Mucosa of stomach (tissue), 1 donor: ENCODE measurements at regions not wholly inside any gene's neighbourhood (a gene's known extent, or its start where the extent isn't known, plus 50 kb on each side); places are given as distances from the start of the nearest gene placed in this dataset.

Experiments used
- H3K27me3 ChIP-seq: one replicate; pipeline ENCODE4 v1.7.0; 2013; ENCODE audit warnings: mild to moderate bottlenecking, low read length; ENCODE audit not compliant: control insufficient read depth, insufficient read depth
- H3K36me3 ChIP-seq: one replicate; pipeline ENCODE4 v1.7.0; 2013; ENCODE audit warnings: low read length; ENCODE audit not compliant: control insufficient read depth, insufficient read depth
- H3K4me1 ChIP-seq: one replicate; pipeline ENCODE4 v1.7.0; 2013; ENCODE audit warnings: mild to moderate bottlenecking, low read length; ENCODE audit not compliant: control insufficient read depth, insufficient read depth
- H3K4me3 ChIP-seq: one replicate; pipeline ENCODE4 v1.7.0; 2013; ENCODE audit warnings: low read length
- H3K9ac ChIP-seq: one replicate; pipeline ENCODE4 v1.7.0; 2013; ENCODE audit warnings: mild to moderate bottlenecking, low read length, moderate library complexity
- H3K9me3 ChIP-seq: one replicate; pipeline ENCODE4 v1.7.0; 2013; ENCODE audit warnings: mild to moderate bottlenecking, low read length, moderate library complexity; ENCODE audit not compliant: control insufficient read depth
- donor health status: Pancreatic carcinoma.

DNA sequence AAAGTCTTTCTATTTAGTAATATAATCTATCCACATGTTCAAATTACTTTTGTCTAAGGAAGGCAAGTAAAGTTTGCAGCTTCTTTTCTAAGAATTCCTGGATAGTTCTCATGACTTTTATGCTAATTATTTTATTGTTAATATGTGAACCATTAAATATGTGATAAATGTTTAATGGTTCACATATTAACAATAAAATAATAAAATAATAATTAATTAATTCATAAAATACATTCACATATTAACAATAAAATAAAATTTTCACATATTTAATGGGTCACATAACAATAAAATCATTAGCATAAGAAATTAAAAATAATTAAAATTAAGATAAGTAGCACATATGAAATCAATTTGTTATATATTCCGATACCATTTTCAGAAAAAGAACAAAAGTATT is 1352.4 kb downstream of the ARAP2 start:
- H3K4me3 ChIP-seq, result no peak overlapping the region
- H3K9ac ChIP-seq, result no peak overlapping the region
- H3K27me3 ChIP-seq, result no peaks in the 10 kb centered on the region
- H3K9me3 ChIP-seq, result no peaks in the 10 kb centered on the region
- no peaks in the 10 kb centered on the region for H3K4me1 ChIP-seq
- H3K36me3 ChIP-seq, result no peaks in the 10 kb centered on the region

DNA sequence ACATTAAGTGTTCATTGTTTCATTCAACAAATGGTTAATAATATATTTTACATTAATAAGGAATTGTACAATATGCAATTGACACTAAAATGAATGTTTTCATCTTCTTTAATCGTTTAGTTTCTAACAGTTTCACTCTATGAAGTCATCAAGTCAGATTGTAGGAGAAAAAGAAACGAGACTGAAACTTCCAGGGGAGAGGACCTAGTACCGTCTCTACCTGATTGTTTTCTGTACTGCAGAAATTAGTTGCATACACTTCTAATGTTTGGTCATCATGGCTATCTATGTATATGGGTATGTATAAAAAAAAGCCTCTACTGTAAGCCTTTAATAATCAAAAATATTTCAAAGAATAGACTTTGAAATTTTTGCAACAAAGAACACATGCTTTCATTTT is 1350.9 kb downstream of the ARAP2 start:
- Histone ChIP-seq H3K36me3 (no peaks in the 10 kb centered on the region), H3K9ac (no peak overlapping the region), H3K27me3 (no peaks in the 10 kb centered on the region), H3K4me1 (no peaks in the 10 kb centered on the region), H3K4me3 (no peak overlapping the region), H3K9me3 (no peaks in the 10 kb centered on the region)

DNA sequence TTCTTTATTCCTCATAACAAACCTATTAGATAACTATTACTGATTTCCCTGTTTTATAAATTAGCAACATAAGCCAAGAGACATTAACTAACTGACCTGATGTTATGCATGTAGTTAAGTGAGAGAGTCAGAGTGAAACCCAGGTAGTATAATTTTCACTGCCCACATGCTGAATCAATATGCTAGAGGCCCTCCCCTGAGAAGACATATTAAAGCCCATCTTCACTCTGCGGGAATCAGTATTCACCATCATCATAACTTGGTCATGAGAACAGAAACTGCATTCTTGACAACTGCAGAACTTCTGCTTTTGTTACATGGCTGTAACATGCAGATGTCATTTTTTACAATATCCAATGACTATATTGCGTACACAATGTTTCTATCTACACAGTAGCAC is 1324.3 kb downstream of the ARAP2 start:
- H3K9ac ChIP-seq, result no peak overlapping the region
- no peaks in the 10 kb centered on the region for H3K27me3 ChIP-seq
- no peaks in the 10 kb centered on the region for H3K9me3 ChIP-seq
- H3K36me3 ChIP-seq, result no peaks in the 10 kb centered on the region
- no peak overlapping the region for H3K4me3 ChIP-seq
- H3K4me1 ChIP-seq, result no peaks in the 10 kb centered on the region

DNA sequence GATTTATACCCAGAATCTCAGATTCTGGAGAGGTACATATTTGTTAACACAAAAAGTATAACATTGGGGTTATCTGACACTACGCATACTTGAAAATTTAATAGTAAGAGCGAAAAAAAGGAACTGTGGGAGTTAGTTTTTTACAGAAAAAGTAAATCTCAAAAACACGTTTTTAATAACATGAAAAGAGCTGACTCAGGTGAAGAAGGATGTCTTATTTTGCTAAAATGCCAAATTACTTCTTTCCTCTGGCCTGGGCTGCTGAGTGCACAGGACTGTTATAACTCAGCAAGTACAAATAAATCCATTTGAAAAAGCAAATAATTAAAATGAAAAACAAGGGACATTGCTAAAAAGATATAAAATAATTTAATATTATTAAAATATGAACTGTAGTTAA is 1322.9 kb downstream of the ARAP2 start:
- Histone ChIP-seq H3K36me3 (no peaks in the 10 kb centered on the region), H3K4me3 (no peak overlapping the region), H3K27me3 (no peaks in the 10 kb centered on the region), H3K9ac (no peak overlapping the region), H3K4me1 (no peaks in the 10 kb centered on the region), H3K9me3 (no peaks in the 10 kb centered on the region)

DNA sequence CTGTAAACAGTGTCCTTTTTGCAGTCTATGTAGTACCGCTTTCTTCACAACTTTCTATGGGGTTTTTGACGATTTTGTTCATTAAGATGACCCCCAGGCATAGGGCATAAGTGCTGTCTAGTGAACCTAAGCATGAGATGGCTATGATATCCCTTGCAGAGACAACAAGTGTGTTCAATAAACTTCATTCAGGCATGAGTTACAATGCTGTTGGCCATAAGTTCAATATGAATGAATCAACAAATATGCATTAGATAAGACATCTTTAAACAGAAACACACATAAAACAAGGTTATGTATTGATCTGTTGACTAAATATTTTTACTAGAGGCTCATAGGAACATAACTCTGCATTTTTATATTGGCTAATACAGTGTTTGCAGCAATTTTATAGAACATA is 1322.0 kb downstream of the ARAP2 start:
- H3K4me1 ChIP-seq, result no peaks in the 10 kb centered on the region
- no peak overlapping the region for H3K9ac ChIP-seq
- no peak overlapping the region for H3K4me3 ChIP-seq
- H3K9me3 ChIP-seq, result no peaks in the 10 kb centered on the region
- no peaks in the 10 kb centered on the region for H3K27me3 ChIP-seq
- H3K36me3 ChIP-seq, result no peaks in the 10 kb centered on the region

DNA sequence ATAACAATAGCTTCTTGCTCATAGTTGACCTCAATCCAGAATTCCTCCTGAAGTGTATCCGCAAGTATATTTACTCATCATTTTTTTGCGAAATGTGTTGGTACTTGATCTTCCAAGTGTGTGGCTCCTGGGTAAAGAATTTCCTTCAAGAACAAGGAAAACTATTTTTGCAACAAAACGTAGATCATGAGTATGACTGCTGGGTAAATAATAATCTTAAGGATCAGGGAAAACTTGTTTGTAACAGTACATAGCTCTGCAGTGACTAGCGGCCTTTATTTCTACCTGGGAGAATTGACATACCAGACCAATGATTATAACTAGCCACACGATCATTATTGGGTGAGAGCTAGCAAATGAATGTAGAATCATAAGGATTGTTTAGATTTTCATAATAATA is 1311.7 kb downstream of the ARAP2 start:
- H3K4me1 ChIP-seq, result no peaks in the 10 kb centered on the region
- no peaks in the 10 kb centered on the region for H3K36me3 ChIP-seq
- H3K9ac ChIP-seq, result no peak overlapping the region
- no peak overlapping the region for H3K4me3 ChIP-seq
- H3K9me3 ChIP-seq, result no peaks in the 10 kb centered on the region
- no peaks in the 10 kb centered on the region for H3K27me3 ChIP-seq

DNA sequence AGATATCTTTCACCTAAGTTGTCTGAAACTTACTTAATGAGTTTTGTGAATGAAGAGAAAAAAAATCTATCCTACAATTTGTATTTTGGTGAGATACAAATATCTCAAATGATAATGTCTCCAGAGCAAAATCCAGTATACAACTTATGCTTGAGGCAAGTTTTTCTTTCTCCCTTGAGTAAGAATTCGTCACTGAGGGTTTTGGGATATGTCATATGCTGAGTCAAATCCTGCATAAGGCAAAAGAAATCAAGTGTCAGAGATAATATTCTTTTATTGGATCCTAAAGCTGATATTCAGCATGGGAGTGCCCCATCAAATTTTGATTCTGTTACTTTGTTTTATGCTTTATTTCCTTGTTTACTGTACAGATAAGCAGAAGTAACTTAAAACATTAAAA is 1308.6 kb downstream of the ARAP2 start:
- Histone ChIP-seq H3K9ac (no peak overlapping the region), H3K4me1 (no peaks in the 10 kb centered on the region), H3K27me3 (no peaks in the 10 kb centered on the region), H3K36me3 (no peaks in the 10 kb centered on the region), H3K4me3 (no peak overlapping the region), H3K9me3 (no peaks in the 10 kb centered on the region)

DNA sequence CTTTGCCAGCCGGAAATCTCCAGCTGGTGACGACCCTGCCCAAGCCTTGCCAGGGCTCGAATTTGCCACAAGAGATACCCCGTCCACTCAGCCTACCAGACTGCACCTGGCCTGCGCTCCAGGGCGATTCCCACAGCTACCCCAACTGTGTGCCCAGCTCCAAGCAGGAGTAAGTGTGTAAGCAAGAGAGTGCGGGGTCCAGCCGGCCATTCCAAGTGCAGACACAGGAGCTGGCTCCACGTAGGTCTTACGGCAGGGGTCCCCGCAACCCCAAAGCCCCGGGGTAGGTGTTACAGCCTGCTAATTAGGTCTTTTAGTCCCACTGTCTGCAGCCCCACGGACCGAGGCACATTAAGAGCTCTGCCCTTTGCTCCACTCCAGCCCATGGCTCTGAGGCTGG is 1305.2 kb downstream of the ARAP2 start:
- Histone ChIP-seq H3K9ac (no peak overlapping the region), H3K4me3 (no peak overlapping the region), H3K9me3 (no peaks in the 10 kb centered on the region), H3K27me3 (no peaks in the 10 kb centered on the region), H3K36me3 (no peaks in the 10 kb centered on the region), H3K4me1 (no peaks in the 10 kb centered on the region)

DNA sequence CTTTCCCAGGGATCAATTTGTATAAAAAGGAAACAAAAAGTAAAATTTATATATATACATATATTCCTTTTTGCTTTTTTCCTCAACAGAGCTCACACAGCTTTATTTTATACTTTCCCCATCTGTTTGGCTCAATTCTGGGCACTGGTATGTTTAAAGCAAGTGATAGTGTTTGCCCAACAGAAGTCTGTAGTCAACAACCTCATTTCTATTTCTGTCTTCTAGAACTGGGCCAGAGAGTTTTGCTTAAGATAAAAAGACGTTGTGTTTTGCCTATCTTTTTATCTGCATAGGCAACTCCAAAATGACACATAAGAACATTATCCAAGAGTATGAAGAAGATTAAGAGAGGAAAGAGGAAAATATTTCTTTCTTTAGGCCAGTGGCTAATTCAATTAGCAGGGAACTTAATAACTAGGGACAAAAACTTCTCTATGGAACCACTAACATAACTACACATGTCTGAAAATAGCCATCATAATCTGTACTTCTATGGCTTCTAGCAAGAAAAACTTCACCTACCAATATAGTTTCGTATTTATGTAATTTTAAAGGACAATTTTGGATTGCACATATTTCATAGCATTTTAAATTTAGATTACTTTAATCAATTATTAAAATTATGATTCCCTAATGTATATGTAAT is 1300.5 kb downstream of the ARAP2 start:
- no peak overlapping the region for H3K9ac ChIP-seq
- H3K4me1 ChIP-seq, result no peaks in the 10 kb centered on the region
- no peaks in the 10 kb centered on the region for H3K27me3 ChIP-seq
- no peaks in the 10 kb centered on the region for H3K36me3 ChIP-seq
- no peak overlapping the region for H3K4me3 ChIP-seq
- no peaks in the 10 kb centered on the region for H3K9me3 ChIP-seq

DNA sequence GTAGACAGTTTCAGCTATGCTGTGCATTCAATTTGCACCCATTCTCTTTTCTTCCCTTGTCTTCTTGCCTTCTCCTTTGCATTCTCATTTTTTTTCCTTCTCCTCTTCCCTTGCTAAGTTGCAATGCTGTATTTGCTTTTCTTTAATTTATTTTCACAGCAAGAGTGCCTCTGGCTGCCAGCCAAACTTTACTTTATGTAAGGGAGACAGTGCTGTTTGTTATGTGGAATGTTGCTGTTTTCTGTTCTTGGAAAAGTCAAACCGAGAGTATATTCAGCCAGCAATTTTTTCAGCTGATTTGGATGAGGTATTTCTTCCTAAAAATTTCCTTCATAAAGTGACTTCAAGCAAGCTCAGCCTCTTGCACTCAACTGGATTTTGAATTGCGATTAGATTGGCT is 1293.4 kb downstream of the ARAP2 start:
- Histone ChIP-seq H3K9ac (no peak overlapping the region), H3K27me3 (no peaks in the 10 kb centered on the region), H3K36me3 (no peaks in the 10 kb centered on the region), H3K4me1 (no peaks in the 10 kb centered on the region), H3K4me3 (no peak overlapping the region), H3K9me3 (no peaks in the 10 kb centered on the region)

DNA sequence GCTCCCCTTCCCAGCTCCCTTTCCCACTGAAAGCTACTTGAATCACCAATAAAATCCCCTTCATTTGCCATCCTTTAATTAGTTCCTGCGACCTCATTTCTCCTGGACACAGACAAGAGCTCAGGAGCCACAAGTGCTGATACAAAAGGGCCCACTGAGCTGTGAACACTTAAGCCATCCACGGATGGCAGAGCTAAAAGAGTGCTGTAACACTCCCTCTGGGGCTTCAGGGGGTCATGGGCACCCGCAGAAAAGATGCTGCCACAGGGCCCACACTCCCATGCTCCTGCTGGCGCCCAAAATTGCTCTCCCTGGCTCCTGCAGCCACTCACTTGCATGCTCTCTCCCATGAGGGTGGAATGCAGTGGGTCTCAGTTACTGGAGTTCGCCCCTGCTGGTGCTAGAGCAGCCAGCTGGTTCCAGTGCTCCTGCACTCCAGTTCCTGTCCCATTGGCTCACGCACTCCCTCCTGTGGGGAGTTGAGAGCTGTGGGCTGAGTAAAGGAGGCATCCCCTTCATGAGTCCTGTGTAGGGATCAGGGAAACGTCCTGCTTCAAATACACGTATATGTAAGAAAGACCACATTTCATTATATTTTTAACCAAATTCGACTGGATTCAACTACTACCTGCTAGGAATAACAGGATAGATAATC is 1291.0 kb downstream of the ARAP2 start:
- Histone ChIP-seq H3K4me1 (no peaks in the 10 kb centered on the region), H3K27me3 (no peaks in the 10 kb centered on the region), H3K9me3 (no peaks in the 10 kb centered on the region), H3K9ac (no peak overlapping the region), H3K4me3 (no peak overlapping the region), H3K36me3 (no peaks in the 10 kb centered on the region)

DNA sequence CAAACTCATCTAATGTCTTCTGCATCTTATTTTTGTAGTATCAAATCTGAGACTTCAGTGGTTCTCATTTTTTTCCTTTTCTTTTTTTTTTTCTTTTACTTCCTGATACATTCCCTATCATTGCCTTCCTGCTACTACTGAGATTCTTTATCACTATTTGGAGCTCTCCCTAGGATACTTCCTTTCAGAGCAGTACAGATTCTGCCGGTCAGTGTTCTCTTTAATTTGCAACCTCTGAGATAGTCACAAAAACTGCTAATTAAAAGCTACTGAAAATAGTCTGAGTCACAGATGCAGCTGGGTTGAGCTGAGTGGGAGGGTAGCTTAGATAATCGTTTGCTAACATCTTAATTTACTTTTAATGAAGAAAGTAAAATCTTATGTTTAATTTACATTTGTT is 1279.7 kb downstream of the ARAP2 start:
- H3K9ac ChIP-seq, result no peak overlapping the region
- H3K9me3 ChIP-seq, result no peaks in the 10 kb centered on the region
- no peaks in the 10 kb centered on the region for H3K27me3 ChIP-seq
- no peaks in the 10 kb centered on the region for H3K36me3 ChIP-seq
- H3K4me3 ChIP-seq, result no peak overlapping the region
- H3K4me1 ChIP-seq, result no peaks in the 10 kb centered on the region

DNA sequence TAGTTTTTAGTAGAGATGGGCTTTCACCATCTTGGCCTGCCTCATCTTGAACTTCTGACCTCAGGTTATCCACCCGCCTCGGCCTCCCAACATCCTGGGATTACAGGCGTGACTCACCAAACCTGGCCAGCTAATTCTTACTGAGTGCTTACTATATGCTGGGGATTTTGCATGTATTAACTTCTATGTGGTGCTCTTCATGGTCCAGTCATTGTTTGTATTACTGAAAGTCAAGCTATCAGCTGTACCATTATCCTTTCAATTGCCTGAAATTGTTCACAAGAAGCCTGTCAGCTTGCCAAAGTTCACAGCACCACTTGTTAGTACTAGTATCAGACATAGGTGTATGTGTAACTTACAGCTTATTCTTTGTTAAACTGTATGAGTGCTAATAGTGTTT is 1272.1 kb downstream of the ARAP2 start:
- Histone ChIP-seq H3K9ac (no peak overlapping the region), H3K36me3 (no peaks in the 10 kb centered on the region)

More for the DNA sequence above, 1272.1 kb downstream of the ARAP2 start:
- H3K4me1 ChIP-seq, result no peaks in the 10 kb centered on the region
- H3K9me3 ChIP-seq, result no peaks in the 10 kb centered on the region
- no peak overlapping the region for H3K4me3 ChIP-seq
- H3K27me3 ChIP-seq, result no peaks in the 10 kb centered on the region
